ENCODE measurements at regions not wholly inside any gene's neighbourhood (a gene's known extent, or its start where the extent isn't known, plus 50 kb on each side); places are given as distances from the start of the nearest gene placed in this dataset.
"Not testable (repeated sequence)": the region's sequence is repeated elsewhere in the genome, so short reads cannot be mapped to it uniquely, and the experiment has no call there.

DNA sequence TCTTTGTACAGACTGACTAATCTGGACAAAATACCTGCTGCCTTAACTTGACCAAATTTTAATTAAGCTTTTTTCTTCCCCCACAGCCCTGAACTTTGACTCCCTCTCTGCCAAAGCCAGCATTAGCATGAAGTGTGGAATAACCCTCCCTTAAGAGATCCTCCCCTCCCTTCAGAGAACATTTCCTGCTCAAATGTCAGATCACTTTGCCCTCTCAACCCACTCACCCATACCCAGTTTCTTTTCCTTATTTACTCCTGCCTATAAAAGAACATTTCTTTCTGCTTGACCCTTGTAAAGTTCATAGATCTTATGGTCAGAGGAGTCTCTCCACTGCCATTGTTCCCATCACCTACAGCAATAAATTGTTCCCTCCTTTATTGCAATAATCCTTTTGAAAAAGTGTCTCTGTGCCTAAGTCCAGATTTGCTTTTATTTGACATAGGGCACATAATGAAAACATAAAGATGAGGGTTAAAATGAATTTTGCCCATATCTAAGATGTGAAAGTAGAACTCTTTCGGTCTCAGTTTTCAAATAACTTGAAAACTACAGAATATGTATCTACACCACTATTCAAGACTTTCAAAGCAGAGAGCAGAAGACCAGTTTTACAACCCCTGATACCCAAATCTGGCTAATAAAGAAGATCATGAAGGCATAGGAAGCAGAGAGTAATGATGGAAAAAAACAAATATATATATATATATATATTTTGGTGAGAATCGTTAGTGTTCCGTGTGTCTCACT, 289.7 kb upstream of the ANXA10 start:
- DNase-seq (ENCODE audit: low read depth in 2 of 3, low spot score in 2 of 3), result no peak

- no peak for DNase-seq (ENCODE audit: low read depth in 2 of 3, low spot score in 2 of 3)
Observed at GRCh38 chr4:167811958-167812357, 280.4 kb upstream of the ANXA10 start.

- no peak for DNase-seq (ENCODE audit: low read depth in 2 of 3, low spot score in 2 of 3)
Observed at GRCh38 chr4:167826281-167826680, 266.1 kb upstream of the ANXA10 start.

DNA sequence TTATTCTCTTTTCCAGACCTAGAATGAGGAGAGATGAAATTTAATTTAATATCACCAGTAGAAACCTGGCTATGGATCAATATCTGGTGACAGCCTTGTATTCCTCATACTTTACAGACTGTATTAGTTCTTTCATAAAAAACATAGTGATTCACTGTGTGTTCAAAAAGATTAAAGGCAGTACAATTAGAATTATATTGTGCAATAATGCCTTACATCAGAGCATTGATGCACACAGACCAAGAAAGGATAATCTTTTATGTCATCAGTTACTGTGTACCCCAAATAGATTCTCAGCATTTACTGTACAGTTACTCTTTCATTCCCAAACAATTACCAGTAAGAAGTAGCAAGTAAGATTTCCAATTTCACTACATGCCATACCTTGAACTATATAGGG, 260.5 kb upstream of the ANXA10 start:
- no peak for DNase-seq (ENCODE audit: low read depth in 2 of 3, low spot score in 2 of 3)

GRCh38 chr4:167838686-167839085, 253.7 kb upstream of the ANXA10 start:
- no peak for DNase-seq (ENCODE audit: low read depth in 2 of 3, low spot score in 2 of 3)

GRCh38 chr4:167842487-167842886, 249.8 kb upstream of the ANXA10 start:
- no peak for DNase-seq (ENCODE audit: low read depth in 2 of 3, low spot score in 2 of 3)

DNA sequence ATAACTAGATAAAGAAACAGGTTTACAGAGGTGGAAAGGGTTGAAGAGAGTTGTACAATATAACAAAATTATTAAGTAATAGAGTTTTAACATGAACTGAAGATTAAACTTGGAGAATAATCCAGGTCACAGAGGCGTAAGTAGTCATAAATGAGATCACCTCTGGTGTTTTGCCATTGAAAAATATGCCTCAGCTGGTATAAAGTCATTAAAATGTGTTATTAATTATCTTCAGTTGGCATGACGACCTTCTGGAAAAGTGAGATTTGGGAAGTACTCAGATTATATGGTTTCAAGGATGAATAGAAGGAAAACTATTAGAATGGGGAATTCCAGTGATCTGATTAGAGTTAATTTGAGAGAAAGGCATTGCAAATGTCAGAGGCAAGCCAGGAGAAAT, 237.5 kb upstream of the ANXA10 start:
- DNase-seq (ENCODE audit: low read depth in 2 of 3, low spot score in 2 of 3), result no peak

DNA sequence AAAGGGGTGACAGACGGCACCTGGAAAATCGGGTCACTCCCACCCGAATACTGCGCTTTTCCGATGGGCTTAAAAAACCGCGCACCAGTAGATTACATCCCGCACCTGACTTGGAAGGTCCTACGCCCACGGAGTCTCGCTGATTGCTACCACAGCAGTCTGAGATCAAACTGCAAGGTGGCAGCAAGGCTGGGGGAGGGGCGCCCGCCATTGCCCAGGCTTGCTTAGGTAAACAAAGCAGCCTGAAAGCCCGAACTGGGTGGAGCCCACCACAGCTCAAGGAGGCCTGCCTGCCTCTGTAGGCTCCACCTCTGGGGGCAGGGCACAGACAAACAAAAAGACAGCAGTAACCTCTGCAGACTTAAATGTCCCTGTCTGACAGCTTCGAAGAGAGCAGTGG, 234.2 kb upstream of the ANXA10 start:
- not testable (repeated sequence) for DNase-seq (ENCODE audit: low read depth in 2 of 3, low spot score in 2 of 3)

DNA sequence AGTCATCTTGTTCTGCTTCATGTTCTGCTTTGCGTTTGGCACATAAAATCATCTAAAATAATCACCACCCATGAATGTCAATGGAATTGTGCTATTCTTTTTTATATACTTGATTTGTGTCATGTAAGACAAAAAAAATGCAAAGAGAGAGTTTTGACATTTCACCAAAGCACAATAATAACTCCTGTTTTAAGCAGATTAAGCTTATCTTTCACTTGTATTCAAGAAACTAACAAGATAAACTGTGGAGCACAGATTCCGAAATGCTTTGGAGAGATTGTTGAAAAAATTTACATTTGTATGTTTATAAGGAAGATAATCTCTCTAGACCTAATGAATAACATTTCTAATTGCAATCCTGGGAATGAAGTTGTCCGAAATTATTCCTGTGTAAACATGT, 225.1 kb upstream of the ANXA10 start:
- no peak for DNase-seq (ENCODE audit: low read depth in 2 of 3, low spot score in 2 of 3)

- DNase-seq (ENCODE audit: low read depth in 2 of 3, low spot score in 2 of 3), result no peak
Observed at GRCh38 chr4:167868163-167868562, 224.2 kb upstream of the ANXA10 start.

GRCh38 chr4:167873496-167873895, 218.8 kb upstream of the ANXA10 start:
- no peak for DNase-seq (ENCODE audit: low read depth in 2 of 3, low spot score in 2 of 3)

DNA sequence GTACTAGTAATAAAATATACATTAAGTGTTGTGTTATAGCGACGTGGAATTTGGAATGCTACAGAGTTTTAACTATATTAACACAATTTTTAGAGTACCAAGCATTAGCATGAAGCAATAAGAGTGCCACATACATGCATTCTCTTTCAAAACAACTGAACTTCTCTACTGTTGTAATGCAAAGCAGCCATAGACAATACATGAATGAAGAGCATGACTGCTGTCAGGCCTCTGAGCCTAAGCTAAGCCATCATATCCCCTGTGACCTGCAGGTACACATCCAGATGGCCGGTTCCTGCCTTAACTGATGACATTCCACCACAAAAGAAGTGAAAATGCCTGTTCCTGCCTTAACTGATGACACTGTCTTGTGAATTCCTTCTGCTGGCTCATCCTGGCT, 216.2 kb upstream of the ANXA10 start:
- not testable (repeated sequence) for DNase-seq (ENCODE audit: low read depth in 2 of 3, low spot score in 2 of 3)

DNA sequence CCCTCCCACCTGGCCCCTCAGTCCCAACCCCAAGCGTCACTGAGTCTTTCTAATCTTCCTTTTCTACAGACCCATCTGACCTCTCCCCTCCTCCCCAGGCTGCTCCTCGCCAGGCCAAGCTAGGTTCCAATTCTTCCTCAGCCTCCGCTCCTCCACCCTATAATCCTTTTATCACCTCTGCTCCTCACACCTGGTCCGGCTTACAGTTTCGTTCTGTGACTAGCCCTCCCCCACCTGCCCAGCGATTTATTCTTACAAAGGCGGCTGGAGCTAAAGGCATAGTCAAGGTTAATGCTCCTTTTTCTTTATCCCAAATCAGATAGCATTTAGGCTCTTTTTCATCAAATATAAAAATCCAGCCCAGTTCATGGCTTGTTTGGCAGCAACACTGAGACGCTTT, 214.5 kb upstream of the ANXA10 start:
- not testable (repeated sequence) for DNase-seq (ENCODE audit: low read depth in 2 of 3, low spot score in 2 of 3)

DNA sequence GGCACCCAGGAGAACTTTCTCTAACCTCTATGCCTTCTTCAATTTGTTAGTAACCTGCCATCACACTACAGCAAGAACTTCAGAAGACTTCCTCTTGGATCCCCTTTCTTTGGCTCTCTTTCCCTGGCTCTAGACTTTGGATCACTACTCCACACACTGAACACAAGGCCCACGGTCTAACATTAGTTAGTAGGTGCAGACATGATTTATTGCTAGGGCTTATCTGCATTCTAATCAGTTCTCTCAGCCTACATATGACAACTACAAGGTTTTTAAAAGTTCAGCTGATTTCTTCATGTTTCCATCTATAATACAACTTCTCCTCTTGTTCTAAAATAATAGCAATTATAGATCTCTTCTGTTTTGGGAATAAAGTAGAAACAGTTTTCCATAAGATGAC, 209.1 kb upstream of the ANXA10 start:
- DNase-seq (ENCODE audit: low read depth in 2 of 3, low spot score in 2 of 3), result no peak

- DNase-seq (ENCODE audit: low read depth in 2 of 3, low spot score in 2 of 3), result no peak
Observed at GRCh38 chr4:167885071-167885470, 207.3 kb upstream of the ANXA10 start.

GRCh38 chr4:167885872-167886271, 206.5 kb upstream of the ANXA10 start:
- DNase-seq (ENCODE audit: low read depth in 2 of 3, low spot score in 2 of 3), result no peak

GRCh38 chr4:167887726-167888125, 204.6 kb upstream of the ANXA10 start:
- DNase-seq (ENCODE audit: low read depth in 2 of 3, low spot score in 2 of 3), result no peak

DNA sequence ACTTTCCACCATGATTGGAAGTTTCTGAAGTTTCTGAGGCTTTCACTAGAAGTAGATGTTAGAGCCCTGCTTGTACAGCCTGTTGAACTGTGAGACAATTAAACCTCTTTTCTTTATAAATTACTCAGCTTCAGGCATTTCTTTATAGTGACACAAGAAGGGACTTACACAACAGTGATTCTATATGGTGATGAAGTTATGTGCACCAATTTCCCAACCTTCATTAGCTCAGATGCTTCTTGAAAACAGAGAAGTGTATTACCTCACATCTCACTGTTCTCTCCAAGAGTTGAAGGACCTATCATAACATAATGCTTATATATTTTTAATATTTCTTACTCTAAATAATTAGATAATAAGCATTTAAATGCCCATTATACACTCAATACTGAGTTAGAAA, 202.1 kb upstream of the ANXA10 start:
- DNase-seq (ENCODE audit: low read depth in 2 of 3, low spot score in 2 of 3), result no peak

DNA sequence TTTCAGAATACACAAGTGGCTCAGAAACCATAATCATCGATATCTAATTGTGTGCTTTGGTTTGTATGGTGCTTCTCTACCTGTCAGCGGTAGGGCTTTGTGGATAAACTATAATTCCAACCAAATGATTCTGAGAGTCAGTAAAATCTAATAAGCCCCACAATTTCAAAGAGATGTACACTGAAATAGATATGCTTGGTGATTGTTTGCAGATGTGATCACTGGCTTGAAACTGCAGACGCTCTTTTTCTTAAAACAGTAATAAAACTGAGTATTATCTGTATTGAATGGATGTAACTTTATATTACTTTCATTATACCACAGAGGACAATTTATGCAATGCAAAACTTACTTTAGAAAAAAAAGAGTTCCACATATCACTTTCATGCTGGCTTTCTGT, 198.8 kb upstream of the ANXA10 start:
- no peak for DNase-seq (ENCODE audit: low read depth in 2 of 3, low spot score in 2 of 3)

GRCh38 chr4:167896260-167896659, 196.1 kb upstream of the ANXA10 start:
- DNase-seq (ENCODE audit: low read depth in 2 of 3, low spot score in 2 of 3), result not testable (repeated sequence)

DNA sequence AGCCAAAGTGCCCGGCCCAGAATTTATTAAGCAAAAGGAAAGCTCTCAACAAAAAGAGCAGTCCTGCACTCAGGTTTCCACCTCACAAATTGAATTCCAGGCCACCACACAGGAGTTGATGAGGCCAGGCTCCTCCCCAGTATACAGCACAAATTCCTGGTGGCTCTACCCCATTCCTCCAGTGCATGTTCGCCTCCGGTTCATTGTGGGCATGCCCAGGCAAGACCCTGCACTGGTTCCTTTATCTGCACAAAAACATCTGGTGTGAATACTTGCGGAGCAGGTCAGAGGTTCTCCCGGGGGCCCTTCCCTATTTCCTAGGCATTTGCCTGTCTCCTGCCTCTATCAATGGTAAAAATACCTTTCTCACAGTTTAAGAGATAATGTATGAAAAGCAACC, 195.2 kb upstream of the ANXA10 start:
- DNase-seq (ENCODE audit: low read depth in 2 of 3, low spot score in 2 of 3), result peak in 1 of 3 donors; percentile 3

DNA sequence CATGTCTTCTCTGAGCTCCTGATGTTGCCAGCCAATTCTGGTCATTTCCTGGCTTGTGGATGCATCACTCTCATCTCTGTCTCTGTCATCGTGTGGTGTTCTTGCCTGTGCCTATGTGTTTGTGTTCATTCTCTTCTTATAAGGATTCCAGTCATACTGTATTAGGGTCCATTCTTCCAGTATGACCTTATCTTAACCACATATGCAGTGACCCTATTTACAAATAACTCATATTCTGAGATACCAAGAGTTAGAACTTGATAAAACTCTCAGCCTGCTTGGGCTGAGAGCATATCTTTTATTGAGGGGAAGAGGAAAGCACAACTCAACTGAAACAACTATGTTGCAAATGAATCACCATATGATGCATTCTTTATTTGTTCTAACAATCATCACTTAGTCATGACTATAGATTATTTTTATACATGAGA, 189.0 kb upstream of the ANXA10 start:
- DNase-seq (ENCODE audit: low read depth in 2 of 3, low spot score in 2 of 3), result no peak

GRCh38 chr4:167906851-167907250, 185.5 kb upstream of the ANXA10 start:
- no peak for DNase-seq (ENCODE audit: low read depth in 2 of 3, low spot score in 2 of 3)

All from hematopoietic multipotent progenitor cell (in vitro differentiated cells).